ENCODE measurements at regions not wholly inside any gene's neighbourhood (a gene's known extent, or its start where the extent isn't known, plus 50 kb on each side); places are given as distances from the start of the nearest gene placed in this dataset.

GRCh38 chr6:61562098-61562497 lies 723.9 kb downstream of the KHDRBS2 start:
- TF ChIP-seq CTCF (IDR thresholded peaks at IDR 0.05) (no peak), POLR2A (IDR thresholded peaks at IDR 0.05) (no peak)

Measured in heart left ventricle (tissue), 13 donors.